ENCODE measurements at regions not wholly inside any gene's neighbourhood (a gene's known extent, or its start where the extent isn't known, plus 50 kb on each side); places are given as distances from the start of the nearest gene placed in this dataset.

DNA sequence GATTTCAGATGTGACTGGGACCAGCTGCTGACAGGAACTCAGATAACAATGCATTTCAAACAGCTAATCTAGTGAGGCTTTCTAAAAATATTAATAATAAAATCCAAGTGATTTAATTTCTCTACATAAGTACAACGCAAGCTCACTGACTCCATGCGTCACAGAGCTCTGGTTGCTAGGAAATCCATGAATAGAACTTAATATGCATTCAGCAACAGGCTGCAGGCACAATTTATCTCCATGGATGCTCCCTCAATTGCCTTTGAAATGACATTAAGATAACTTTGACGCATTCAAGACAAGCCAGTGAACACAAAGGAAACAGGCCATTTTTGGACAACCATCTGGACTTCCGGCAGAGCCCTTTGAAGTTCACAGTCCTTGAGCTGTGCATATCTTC lies 118.7 kb upstream of the COL1A2 start:
- no peaks in the 10 kb centered on the region for H3K36me3 ChIP-seq (ENCODE audit: insufficient read depth, low read length)
- no peaks in the 10 kb centered on the region for H3K27me3 ChIP-seq (ENCODE audit: control insufficient read depth in 1 of 2, insufficient read depth in 2 of 2, low read length in 2 of 2)
- no peaks in the 10 kb centered on the region for H3K4me1 ChIP-seq (ENCODE audit: insufficient read depth, low read length)
- H3K9me3 ChIP-seq (ENCODE audit: low read length), result no peaks in the 10 kb centered on the region
- no peak overlapping the region for H3K27ac ChIP-seq (ENCODE audit: low read depth, low read length)
- H3K9ac ChIP-seq (ENCODE audit: low read length), result no peak overlapping the region
- H3K4me3 ChIP-seq (ENCODE audit: low read depth in 1 of 2, low read length in 2 of 2), result no peak overlapping the region

DNA sequence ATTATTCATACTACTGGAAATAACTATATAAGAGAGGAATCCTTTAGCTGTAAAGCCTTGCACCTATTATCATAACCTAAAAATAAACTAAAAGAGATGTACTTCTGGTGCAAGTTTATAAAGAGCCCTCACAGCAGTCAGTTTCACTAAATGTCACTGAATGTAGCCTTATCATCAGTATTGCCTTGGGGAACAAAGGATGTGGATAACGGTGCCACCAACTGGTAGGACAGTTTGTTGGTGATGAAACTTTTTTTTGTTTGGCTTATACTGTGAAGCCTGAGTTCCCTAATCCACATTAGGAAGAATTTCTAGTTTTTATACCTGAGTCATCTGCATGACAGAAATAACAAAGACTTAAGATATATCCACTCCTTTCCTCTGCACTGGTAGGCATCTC lies 117.9 kb upstream of the COL1A2 start:
- Histone ChIP-seq H3K4me3 (ENCODE audit: low read depth in 1 of 2, low read length in 2 of 2) (no peak overlapping the region), H3K27me3 (ENCODE audit: control insufficient read depth in 1 of 2, insufficient read depth in 2 of 2, low read length in 2 of 2) (no peaks in the 10 kb centered on the region), H3K27ac (ENCODE audit: low read depth, low read length) (no peak overlapping the region), H3K36me3 (ENCODE audit: insufficient read depth, low read length) (no peaks in the 10 kb centered on the region), H3K9ac (ENCODE audit: low read length) (no peak overlapping the region), H3K9me3 (ENCODE audit: low read length) (no peaks in the 10 kb centered on the region), H3K4me1 (ENCODE audit: insufficient read depth, low read length) (no peaks in the 10 kb centered on the region)

DNA sequence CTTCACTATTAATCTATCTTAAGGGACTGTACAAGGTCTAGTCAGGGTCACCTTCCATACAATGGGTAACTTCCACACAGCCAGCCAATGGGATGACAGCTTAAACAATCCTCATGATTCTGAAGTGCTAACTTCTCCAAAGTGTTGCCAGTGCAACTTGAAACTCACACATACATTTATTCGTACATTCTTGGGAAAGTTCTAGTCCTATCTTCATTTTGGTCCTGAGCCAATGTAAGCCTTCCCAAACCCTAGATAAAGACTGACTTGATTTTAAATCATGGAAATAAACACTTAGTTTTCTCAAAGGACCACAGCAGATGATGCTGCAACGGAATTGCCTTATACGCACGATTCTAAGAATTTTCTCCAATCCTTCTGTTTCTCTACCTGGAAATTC lies 117.5 kb upstream of the COL1A2 start:
- Histone ChIP-seq H3K27ac (ENCODE audit: low read depth, low read length) (no peak overlapping the region), H3K9ac (ENCODE audit: low read length) (no peak overlapping the region), H3K4me1 (ENCODE audit: insufficient read depth, low read length) (no peaks in the 10 kb centered on the region), H3K4me3 (ENCODE audit: low read depth in 1 of 2, low read length in 2 of 2) (no peak overlapping the region), H3K9me3 (ENCODE audit: low read length) (no peaks in the 10 kb centered on the region), H3K27me3 (ENCODE audit: control insufficient read depth in 1 of 2, insufficient read depth in 2 of 2, low read length in 2 of 2) (no peaks in the 10 kb centered on the region), H3K36me3 (ENCODE audit: insufficient read depth, low read length) (no peaks in the 10 kb centered on the region)

- H3K4me1 ChIP-seq (ENCODE audit: insufficient read depth, low read length), result no peaks in the 10 kb centered on the region
- no peak overlapping the region for H3K27ac ChIP-seq (ENCODE audit: low read depth, low read length)
- no peak overlapping the region for H3K9ac ChIP-seq (ENCODE audit: low read length)
Measured at GRCh38 chr7:94280851-94281250, 113.8 kb upstream of the COL1A2 start.

GRCh38 chr7:94284104-94284503 lies 110.6 kb upstream of the COL1A2 start:
- no peaks in the 10 kb centered on the region for H3K9me3 ChIP-seq (ENCODE audit: low read length)
- H3K4me1 ChIP-seq (ENCODE audit: insufficient read depth, low read length), result no peaks in the 10 kb centered on the region
- no peak overlapping the region for H3K9ac ChIP-seq (ENCODE audit: low read length)
- H3K36me3 ChIP-seq (ENCODE audit: insufficient read depth, low read length), result no peaks in the 10 kb centered on the region
- no peak overlapping the region for H3K27ac ChIP-seq (ENCODE audit: low read depth, low read length)
- H3K27me3 ChIP-seq (ENCODE audit: control insufficient read depth in 1 of 2, insufficient read depth in 2 of 2, low read length in 2 of 2), result no peaks in the 10 kb centered on the region
- no peak overlapping the region for H3K4me3 ChIP-seq (ENCODE audit: low read depth in 1 of 2, low read length in 2 of 2)

More at GRCh38 chr7:94280851-94281250, 113.8 kb upstream of the COL1A2 start:
- Histone ChIP-seq H3K9me3 (ENCODE audit: low read length) (no peaks in the 10 kb centered on the region), H3K36me3 (ENCODE audit: insufficient read depth, low read length) (no peaks in the 10 kb centered on the region), H3K4me3 (ENCODE audit: low read depth in 1 of 2, low read length in 2 of 2) (no peak overlapping the region), H3K27me3 (ENCODE audit: control insufficient read depth in 1 of 2, insufficient read depth in 2 of 2, low read length in 2 of 2) (no peaks in the 10 kb centered on the region)

GRCh38 chr7:94286111-94286510 lies 108.6 kb upstream of the COL1A2 start:
- Histone ChIP-seq H3K4me3 (ENCODE audit: low read depth in 1 of 2, low read length in 2 of 2) (no peak overlapping the region), H3K9me3 (ENCODE audit: low read length) (no peaks in the 10 kb centered on the region), H3K4me1 (ENCODE audit: insufficient read depth, low read length) (no peaks in the 10 kb centered on the region), H3K27me3 (ENCODE audit: control insufficient read depth in 1 of 2, insufficient read depth in 2 of 2, low read length in 2 of 2) (no peaks in the 10 kb centered on the region), H3K27ac (ENCODE audit: low read depth, low read length) (no peak overlapping the region), H3K36me3 (ENCODE audit: insufficient read depth, low read length) (no peaks in the 10 kb centered on the region), H3K9ac (ENCODE audit: low read length) (no peak overlapping the region)

- Histone ChIP-seq H3K4me3 (ENCODE audit: low read depth in 1 of 2, low read length in 2 of 2) (no peak overlapping the region), H3K9ac (ENCODE audit: low read length) (no peak overlapping the region), H3K36me3 (ENCODE audit: insufficient read depth, low read length) (no peaks in the 10 kb centered on the region), H3K9me3 (ENCODE audit: low read length) (no peaks in the 10 kb centered on the region), H3K4me1 (ENCODE audit: insufficient read depth, low read length) (no peaks in the 10 kb centered on the region), H3K27ac (ENCODE audit: low read depth, low read length) (no peak overlapping the region), H3K27me3 (ENCODE audit: control insufficient read depth in 1 of 2, insufficient read depth in 2 of 2, low read length in 2 of 2) (no peaks in the 10 kb centered on the region)
Measured at GRCh38 chr7:94288096-94288495, 106.6 kb upstream of the COL1A2 start.

DNA sequence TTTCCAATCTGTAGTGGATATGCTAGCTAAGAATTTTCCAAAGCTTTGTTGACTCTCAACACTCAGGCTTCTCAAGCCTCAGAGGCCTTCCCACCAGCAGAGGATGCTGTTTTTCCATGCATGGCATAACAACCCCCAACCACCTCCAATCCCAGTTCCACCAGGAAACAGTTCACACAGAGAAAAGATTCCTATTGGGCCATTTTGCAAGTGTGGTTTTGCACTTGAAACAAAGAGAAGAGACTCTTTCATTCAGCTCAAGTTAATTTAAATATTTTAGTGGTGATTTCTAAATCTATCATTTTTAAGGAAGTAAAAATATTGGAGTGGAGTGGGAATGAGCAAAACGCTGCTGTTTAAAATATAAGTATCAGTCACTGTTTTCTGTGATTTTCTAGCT lies 105.6 kb upstream of the COL1A2 start:
- H3K9ac ChIP-seq (ENCODE audit: low read length), result no peak overlapping the region
- no peaks in the 10 kb centered on the region for H3K9me3 ChIP-seq (ENCODE audit: low read length)
- H3K4me1 ChIP-seq (ENCODE audit: insufficient read depth, low read length), result no peaks in the 10 kb centered on the region
- no peaks in the 10 kb centered on the region for H3K27me3 ChIP-seq (ENCODE audit: control insufficient read depth in 1 of 2, insufficient read depth in 2 of 2, low read length in 2 of 2)
- H3K4me3 ChIP-seq (ENCODE audit: low read depth in 1 of 2, low read length in 2 of 2), result no peak overlapping the region
- H3K36me3 ChIP-seq (ENCODE audit: insufficient read depth, low read length), result no peaks in the 10 kb centered on the region
- H3K27ac ChIP-seq (ENCODE audit: low read depth, low read length), result no peak overlapping the region

DNA sequence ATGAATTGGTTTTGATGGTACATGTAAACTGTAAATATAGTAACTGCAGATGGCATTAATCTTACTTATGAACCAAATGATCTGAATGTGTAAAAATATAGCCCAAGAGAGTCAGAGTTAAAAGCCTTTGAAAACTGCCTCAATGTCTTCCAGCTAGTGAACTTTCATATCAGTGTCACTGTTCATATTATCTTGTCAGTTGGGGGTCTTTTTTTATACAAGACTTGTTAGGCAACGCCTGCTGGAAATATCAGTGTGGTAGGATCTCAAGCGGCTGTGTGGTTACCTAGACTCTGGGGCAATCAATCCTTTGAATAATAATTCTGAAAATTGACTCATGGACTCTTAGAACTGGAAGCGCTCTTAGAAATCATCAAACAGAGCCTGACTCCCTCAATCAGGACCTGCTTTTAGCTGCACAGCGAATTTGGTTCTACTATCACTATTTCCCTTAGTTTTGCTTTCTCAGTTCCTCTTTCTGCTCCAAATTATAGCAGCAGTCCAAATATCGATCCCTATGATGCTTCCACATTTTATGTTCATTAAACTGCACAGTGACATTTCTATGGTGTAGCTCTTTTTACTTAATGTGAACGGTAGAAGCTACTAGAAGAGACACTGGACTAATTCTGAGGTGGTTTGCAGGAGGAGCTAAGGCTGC lies 100.1 kb upstream of the COL1A2 start:
- H3K4me3 ChIP-seq (ENCODE audit: low read depth in 1 of 2, low read length in 2 of 2), result no peak overlapping the region
- no peaks in the 10 kb centered on the region for H3K27me3 ChIP-seq (ENCODE audit: control insufficient read depth in 1 of 2, insufficient read depth in 2 of 2, low read length in 2 of 2)
- H3K9me3 ChIP-seq (ENCODE audit: low read length), result no peaks in the 10 kb centered on the region
- H3K27ac ChIP-seq (ENCODE audit: low read depth, low read length), result no peak overlapping the region
- H3K36me3 ChIP-seq (ENCODE audit: insufficient read depth, low read length), result no peaks in the 10 kb centered on the region
- H3K9ac ChIP-seq (ENCODE audit: low read length), result no peak overlapping the region
- peaks cover 25% of the 10 kb centered on the region for H3K4me1 ChIP-seq (ENCODE audit: insufficient read depth, low read length)

DNA sequence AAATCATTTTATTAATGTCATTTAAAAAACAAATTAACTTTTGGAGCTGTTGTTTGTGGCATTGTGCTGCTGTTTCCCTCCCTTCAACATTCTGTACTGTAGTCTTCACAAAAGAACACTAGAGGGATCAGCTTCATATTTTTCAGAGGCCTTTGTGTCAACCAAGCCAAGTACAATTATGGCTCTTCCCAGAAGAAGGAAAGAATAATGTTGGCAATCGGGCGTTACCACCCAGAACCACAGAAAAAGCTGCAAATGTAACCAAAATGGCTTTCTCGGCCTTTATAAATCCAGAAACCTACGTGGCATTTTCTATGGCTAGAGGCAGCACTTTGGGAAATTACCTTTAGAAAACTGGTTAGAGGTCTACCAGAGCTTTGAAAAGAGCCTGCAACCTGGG lies 98.8 kb upstream of the COL1A2 start:
- peak overlapping the region; percentile 88 for H3K27ac ChIP-seq (ENCODE audit: low read depth, low read length)
- H3K9ac ChIP-seq (ENCODE audit: low read length), result no peak overlapping the region
- peak overlapping the region in 1 of 2 donors; percentile 32 for H3K4me3 ChIP-seq (ENCODE audit: low read depth in 1 of 2, low read length in 2 of 2)
- H3K4me1 ChIP-seq (ENCODE audit: insufficient read depth, low read length), result peaks cover 33% of the 10 kb centered on the region
- no peaks in the 10 kb centered on the region for H3K27me3 ChIP-seq (ENCODE audit: control insufficient read depth in 1 of 2, insufficient read depth in 2 of 2, low read length in 2 of 2)
- no peaks in the 10 kb centered on the region for H3K36me3 ChIP-seq (ENCODE audit: insufficient read depth, low read length)
- H3K9me3 ChIP-seq (ENCODE audit: low read length), result no peaks in the 10 kb centered on the region

DNA sequence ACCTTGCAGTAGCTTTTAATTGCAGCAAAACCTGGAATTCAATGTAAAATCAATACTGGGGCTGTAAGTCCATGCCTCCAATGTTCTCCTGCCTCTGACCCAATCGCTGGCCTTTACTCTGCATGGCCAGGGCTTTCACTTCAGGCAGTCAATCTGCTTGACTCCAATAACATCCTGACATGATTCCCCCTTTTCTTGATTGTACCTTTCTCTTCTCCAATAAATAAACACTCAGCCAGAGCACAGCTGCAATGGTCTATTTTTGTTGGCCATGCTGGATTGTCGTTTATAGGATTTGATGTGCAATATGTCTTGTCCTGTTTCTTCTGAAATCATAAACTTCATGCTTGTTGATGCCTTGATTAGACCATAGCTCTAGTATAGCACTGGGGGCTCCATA lies 97.8 kb upstream of the COL1A2 start:
- Histone ChIP-seq H3K27ac (ENCODE audit: low read depth, low read length) (peak overlapping the region; percentile 88), H3K4me1 (ENCODE audit: insufficient read depth, low read length) (peaks cover 44% of the 10 kb centered on the region), H3K4me3 (ENCODE audit: low read depth in 1 of 2, low read length in 2 of 2) (peak overlapping the region; percentile 16 to 32)

GRCh38 chr7:94297397-94297838 lies 97.3 kb upstream of the COL1A2 start:
- Histone ChIP-seq H3K4me3 (ENCODE audit: low read depth in 1 of 2, low read length in 2 of 2) (peak overlapping the region in 1 of 2 donors; percentile 32), H3K27me3 (ENCODE audit: control insufficient read depth in 1 of 2, insufficient read depth in 2 of 2, low read length in 2 of 2) (no peaks in the 10 kb centered on the region), H3K36me3 (ENCODE audit: insufficient read depth, low read length) (no peaks in the 10 kb centered on the region), H3K9me3 (ENCODE audit: low read length) (no peaks in the 10 kb centered on the region), H3K9ac (ENCODE audit: low read length) (no peak overlapping the region), H3K4me1 (ENCODE audit: insufficient read depth, low read length) (peaks cover 48% of the 10 kb centered on the region), H3K27ac (ENCODE audit: low read depth, low read length) (peak overlapping the region; percentile 88)

More for the DNA sequence above, 97.8 kb upstream of the COL1A2 start:
- peak overlapping the region; percentile 6 for H3K9ac ChIP-seq (ENCODE audit: low read length)
- no peaks in the 10 kb centered on the region for H3K27me3 ChIP-seq (ENCODE audit: control insufficient read depth in 1 of 2, insufficient read depth in 2 of 2, low read length in 2 of 2)
- H3K9me3 ChIP-seq (ENCODE audit: low read length), result no peaks in the 10 kb centered on the region
- no peaks in the 10 kb centered on the region for H3K36me3 ChIP-seq (ENCODE audit: insufficient read depth, low read length)
